C4-2B (cell line): ENCODE measurements at regions not wholly inside any gene's neighbourhood (a gene's known extent, or its start where the extent isn't known, plus 50 kb on each side); places are given as distances from the start of the nearest gene placed in this dataset.

ENCODE experiments used
- H3K27ac ChIP-seq: fragments of 450-650 bp; 2 replicates; pipeline ENCODE4 v1.5.1; 2017
- CTCF ChIP-seq: fragments of 450-650 bp; conservative IDR thresholded peaks from 2 replicates; pipeline ENCODE4 v1.5.1; 2017; ENCODE audit warnings: mild to moderate bottlenecking
- ZFX ChIP-seq: fragments of 450-650 bp; IDR thresholded peaks from 2 replicates; pipeline ENCODE4 v1.6.1; 2017

- H3K27ac ChIP-seq = no peak overlapping the region
- no peak for TF ChIP-seq CTCF
- no peak for TF ChIP-seq ZFX
Measured at GRCh38 chr9:99621040-99621439, 200.6 kb upstream of the NR4A3 start.

GRCh38 chr9:99622679-99623078 is 199.0 kb upstream of the NR4A3 start:
- TF ChIP-seq CTCF (no peak), ZFX (no peak)
- no peak overlapping the region for H3K27ac ChIP-seq

GRCh38 chr9:99623780-99624364 is 197.8 kb upstream of the NR4A3 start:
- no peak overlapping the region for H3K27ac ChIP-seq
- TF ChIP-seq CTCF (no peak), ZFX (no peak)

GRCh38 chr9:99624499-99625233 is 197.0 kb upstream of the NR4A3 start:
- no peak overlapping the region for H3K27ac ChIP-seq
- no peak for TF ChIP-seq CTCF
- TF ChIP-seq ZFX = no peak

- TF ChIP-seq ZFX (no peak), CTCF (no peak)
- H3K27ac ChIP-seq = no peak overlapping the region
Measured at GRCh38 chr9:99626426-99626825, 195.3 kb upstream of the NR4A3 start.

- no peak for TF ChIP-seq CTCF
- TF ChIP-seq ZFX = no peak
- no peak overlapping the region for H3K27ac ChIP-seq
Measured at GRCh38 chr9:99628285-99628684, 193.4 kb upstream of the NR4A3 start.

- TF ChIP-seq CTCF (no peak), ZFX (no peak)
- no peak overlapping the region for H3K27ac ChIP-seq
Measured at GRCh38 chr9:99628849-99629620, 192.7 kb upstream of the NR4A3 start.
